HEK293T (cell line): ENCODE measurements at regions not wholly inside any gene's neighbourhood (a gene's known extent, or its start where the extent isn't known, plus 50 kb on each side); places are given as distances from the start of the nearest gene placed in this dataset.

Experiments
- ARNT ChIP-seq: fragments of 450-650 bp; IDR thresholded peaks from 2 replicates; pipeline ENCODE4 v1.6.1; 2017; ENCODE audit warnings: mild to moderate bottlenecking
- FOXM1 ChIP-seq: fragments of 450-650 bp; IDR thresholded peaks from 2 replicates; pipeline ENCODE4 v1.6.1; 2017; ENCODE audit warnings: mild to moderate bottlenecking, borderline replicate concordance
- HDGF ChIP-seq: fragments of 450-650 bp; IDR thresholded peaks from 2 replicates; pipeline ENCODE4 v1.6.1; 2017; ENCODE audit warnings: antibody characterized with exemption, borderline replicate concordance
- L3MBTL2 ChIP-seq: fragments of 450-650 bp; conservative IDR thresholded peaks from 2 replicates; pipeline ENCODE4 v1.6.1; 2016; ENCODE audit warnings: mild to moderate bottlenecking
- LEF1 ChIP-seq: fragments of 450-650 bp; IDR thresholded peaks from 2 replicates; pipeline ENCODE4 v1.6.1; 2017; ENCODE audit warnings: mild to moderate bottlenecking, borderline replicate concordance
- NFRKB ChIP-seq: fragments of 450-650 bp; IDR thresholded peaks from 2 replicates; pipeline ENCODE4 v1.6.1; 2016; ENCODE audit warnings: mild to moderate bottlenecking, moderate library complexity
- TF ChIP-seq, protein P1 (sequence below): fragments of 450-650 bp; IDR thresholded peaks from 2 replicates; pipeline ENCODE4 v1.6.1; 2016

DNA sequence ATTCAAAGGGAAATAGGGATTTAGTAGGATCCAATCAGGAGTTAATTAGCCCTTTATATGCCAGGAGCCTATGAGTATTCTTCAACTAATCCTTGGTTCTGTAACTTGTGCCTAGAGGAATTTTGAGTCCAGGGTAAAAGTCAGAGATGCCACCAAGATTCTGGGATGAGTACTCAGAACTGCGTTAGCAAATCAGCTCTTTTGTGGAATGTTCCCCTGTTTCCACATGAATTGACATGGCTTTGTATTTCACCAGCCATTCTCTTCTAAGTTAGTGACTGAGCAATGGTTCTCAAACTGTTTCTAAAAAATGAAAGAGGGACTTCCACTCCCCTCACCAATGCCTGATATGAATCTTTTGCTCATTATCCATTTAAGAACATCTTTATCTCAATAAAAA lies 508.7 kb downstream of the SOX2 start:
- no peak for TF ChIP-seq LEF1
- TF ChIP-seq, protein P1, sequence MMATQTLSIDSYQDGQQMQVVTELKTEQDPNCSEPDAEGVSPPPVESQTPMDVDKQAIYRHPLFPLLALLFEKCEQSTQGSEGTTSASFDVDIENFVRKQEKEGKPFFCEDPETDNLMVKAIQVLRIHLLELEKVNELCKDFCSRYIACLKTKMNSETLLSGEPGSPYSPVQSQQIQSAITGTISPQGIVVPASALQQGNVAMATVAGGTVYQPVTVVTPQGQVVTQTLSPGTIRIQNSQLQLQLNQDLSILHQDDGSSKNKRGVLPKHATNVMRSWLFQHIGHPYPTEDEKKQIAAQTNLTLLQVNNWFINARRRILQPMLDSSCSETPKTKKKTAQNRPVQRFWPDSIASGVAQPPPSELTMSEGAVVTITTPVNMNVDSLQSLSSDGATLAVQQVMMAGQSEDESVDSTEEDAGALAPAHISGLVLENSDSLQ = no peak
- TF ChIP-seq NFRKB = no peak
- TF ChIP-seq ARNT = no peak
- TF ChIP-seq FOXM1 = no peak
- no peak for TF ChIP-seq HDGF
- TF ChIP-seq L3MBTL2 = no peak
